22Rv1 (cell line): ENCODE measurements at regions not wholly inside any gene's neighbourhood (a gene's known extent, or its start where the extent isn't known, plus 50 kb on each side); places are given as distances from the start of the nearest gene placed in this dataset.

Experiments
- ZFX ChIP-seq: fragments of 450-650 bp; IDR thresholded peaks from 2 replicates; pipeline ENCODE4 v1.6.1; 2017; ENCODE audit warnings: antibody characterized with exemption, borderline replicate concordance
- TF ChIP-seq, protein P1 (sequence below): fragments of 450-650 bp; IDR thresholded peaks from 2 replicates; pipeline ENCODE4 v1.5.1; 2017; ENCODE audit warnings: mild to moderate bottlenecking

DNA sequence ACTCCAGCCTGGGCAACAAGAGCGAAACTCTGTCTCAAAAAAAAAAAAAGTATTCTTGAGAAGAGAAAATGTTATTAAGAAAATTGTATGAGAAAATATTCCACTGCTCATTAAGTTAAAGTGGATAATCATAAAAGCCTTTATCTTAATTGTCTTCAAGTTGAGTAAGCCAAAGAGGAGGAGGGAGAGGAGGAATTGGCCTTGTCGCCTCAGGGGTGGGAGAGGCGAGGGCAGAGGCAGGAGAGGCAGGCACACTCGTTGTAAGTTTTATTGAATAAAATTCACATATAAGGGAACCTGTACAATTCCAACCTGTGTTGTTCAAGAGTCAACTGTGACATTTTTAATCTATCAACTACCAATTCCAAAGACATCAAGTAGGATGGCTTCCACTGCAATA is 820.3 kb downstream of the USP25 start:
- TF ChIP-seq, protein P1, sequence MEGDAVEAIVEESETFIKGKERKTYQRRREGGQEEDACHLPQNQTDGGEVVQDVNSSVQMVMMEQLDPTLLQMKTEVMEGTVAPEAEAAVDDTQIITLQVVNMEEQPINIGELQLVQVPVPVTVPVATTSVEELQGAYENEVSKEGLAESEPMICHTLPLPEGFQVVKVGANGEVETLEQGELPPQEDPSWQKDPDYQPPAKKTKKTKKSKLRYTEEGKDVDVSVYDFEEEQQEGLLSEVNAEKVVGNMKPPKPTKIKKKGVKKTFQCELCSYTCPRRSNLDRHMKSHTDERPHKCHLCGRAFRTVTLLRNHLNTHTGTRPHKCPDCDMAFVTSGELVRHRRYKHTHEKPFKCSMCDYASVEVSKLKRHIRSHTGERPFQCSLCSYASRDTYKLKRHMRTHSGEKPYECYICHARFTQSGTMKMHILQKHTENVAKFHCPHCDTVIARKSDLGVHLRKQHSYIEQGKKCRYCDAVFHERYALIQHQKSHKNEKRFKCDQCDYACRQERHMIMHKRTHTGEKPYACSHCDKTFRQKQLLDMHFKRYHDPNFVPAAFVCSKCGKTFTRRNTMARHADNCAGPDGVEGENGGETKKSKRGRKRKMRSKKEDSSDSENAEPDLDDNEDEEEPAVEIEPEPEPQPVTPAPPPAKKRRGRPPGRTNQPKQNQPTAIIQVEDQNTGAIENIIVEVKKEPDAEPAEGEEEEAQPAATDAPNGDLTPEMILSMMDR: no peak
- no peak for TF ChIP-seq ZFX
